Endodermal cell (in vitro differentiated cells): ENCODE measurements at regions not wholly inside any gene's neighbourhood (a gene's known extent, or its start where the extent isn't known, plus 50 kb on each side); places are given as distances from the start of the nearest gene placed in this dataset.

Source experiments
- DNase-seq: peaks from one replicate; pipeline ENCODE4 v3.0.0-alpha.2; 2017
- H3K27ac ChIP-seq: 2 replicates; pipeline ENCODE4 v1.5.1; 2013; ENCODE audit warnings: mild to moderate bottlenecking, low read depth, low read length, moderate library complexity
- H3K27me3 ChIP-seq: 2 replicates; pipeline ENCODE4 v1.6.1; 2013; ENCODE audit warnings: mild to moderate bottlenecking, low read length, moderate library complexity; ENCODE audit not compliant: insufficient read depth, control insufficient read depth, poor library complexity, severe bottlenecking
- H3K36me3 ChIP-seq: 2 replicates; pipeline ENCODE4 v1.7.0; 2013; ENCODE audit warnings: mild to moderate bottlenecking, low read length, moderate library complexity; ENCODE audit not compliant: control insufficient read depth, insufficient read depth
- H3K4me1 ChIP-seq: one replicate; pipeline ENCODE4 v1.7.0; 2013; ENCODE audit warnings: low read length; ENCODE audit not compliant: control insufficient read depth, insufficient read depth
- H3K4me3 ChIP-seq: 2 replicates; pipeline ENCODE4 v1.5.1; 2013; ENCODE audit warnings: mild to moderate bottlenecking, low read length, moderate library complexity
- H3K9ac ChIP-seq: 2 replicates; pipeline ENCODE4 v1.6.1; 2013; ENCODE audit warnings: mild to moderate bottlenecking, low read length, moderate library complexity; ENCODE audit not compliant: poor library complexity, severe bottlenecking; ENCODE audit errors: extremely low read depth
- H3K9me3 ChIP-seq: 2 replicates; pipeline ENCODE4 v1.6.1; 2013; ENCODE audit warnings: mild to moderate bottlenecking, low read length, moderate library complexity; ENCODE audit not compliant: control insufficient read depth
- H3K27ac Mint-ChIP-seq: 2 replicates; pipeline ENCODE4 v1.8.0; 2020; ENCODE audit warnings: mixed read lengths
- H3K27me3 Mint-ChIP-seq: 2 replicates; pipeline ENCODE4 v1.8.0; 2021; ENCODE audit warnings: mild to moderate bottlenecking, mixed read lengths; ENCODE audit not compliant: insufficient read depth
- H3K36me3 Mint-ChIP-seq: 2 replicates; pipeline ENCODE4 v1.8.0; 2020; ENCODE audit warnings: low read depth, mixed read lengths
- H3K4me1 Mint-ChIP-seq: 2 replicates; pipeline ENCODE4 v1.8.0; 2020; ENCODE audit warnings: mixed read lengths
- H3K4me3 Mint-ChIP-seq: 2 replicates; pipeline ENCODE4 v1.8.0; 2020; ENCODE audit warnings: mild to moderate bottlenecking, moderate library complexity, mixed read lengths
- H3K9me3 Mint-ChIP-seq: 2 replicates; pipeline ENCODE4 v1.8.0; 2020; ENCODE audit warnings: mild to moderate bottlenecking, mixed read lengths
- CTCF ChIP-seq: fragments of 200-600 bp; sonication (generic); conservative IDR thresholded peaks from 2 replicates; pipeline ENCODE4 v1.5.0; 2021; ENCODE audit warnings: antibody characterized with exemption, mild to moderate bottlenecking
- WGBS, 2 experiments: methylation state at CpG; one replicate each; pipeline versions ENCODE4 v1.1.5 to v1.1.7; 2013; ENCODE audit warnings: missing lambda C conversion rate in 2 of 2, mixed read lengths in 1 of 2; ENCODE audit not compliant: insufficient coverage in 1 of 2, insufficient read length in 1 of 2; 5-methylcytosine and 5-hydroxymethylcytosine counted together

GRCh38 chr6:74289884-74290283 lies 593.9 kb downstream of the CD109 start:
- H3K4me1 ChIP-seq = peaks cover 4% of the 10 kb centered on the region
- Mint-ChIP-seq H3K4me3 (no peak overlapping the region), H3K27ac (no peak overlapping the region), H3K9me3 (peaks cover 18% of the 10 kb centered on the region), H3K4me1 (peaks cover 9% of the 10 kb centered on the region), H3K27me3 (no peaks in the 10 kb centered on the region), H3K36me3 (no peaks in the 10 kb centered on the region)
- H3K9me3 ChIP-seq = no peaks in the 10 kb centered on the region
- H3K9ac ChIP-seq = no peak overlapping the region
- DNase-seq = no peak
- H3K27me3 ChIP-seq = no peaks in the 10 kb centered on the region
- 98% methylated on average over 3 of the region's 3 CpGs; no CpG with 5 or more reads in 1 of the 2 experiments for WGBS, 2 experiments
- no peaks in the 10 kb centered on the region for H3K36me3 ChIP-seq
- no peak overlapping the region for H3K27ac ChIP-seq
- TF ChIP-seq CTCF = no peak
- no peak overlapping the region for H3K4me3 ChIP-seq

- no peaks in the 10 kb centered on the region for H3K36me3 ChIP-seq
- H3K4me3 Mint-ChIP-seq = no peak overlapping the region
- WGBS, 2 experiments = 90% methylated on average over 3 of the region's 3 CpGs; no CpG with 5 or more reads in 1 of the 2 experiments
- no peaks in the 10 kb centered on the region for H3K27me3 ChIP-seq
- H3K4me1 ChIP-seq = peaks cover 4% of the 10 kb centered on the region
- no peaks in the 10 kb centered on the region for H3K36me3 Mint-ChIP-seq
- H3K27ac Mint-ChIP-seq = no peak overlapping the region
- H3K9me3 ChIP-seq = no peaks in the 10 kb centered on the region
- no peak for TF ChIP-seq CTCF
- H3K9ac ChIP-seq = no peak overlapping the region
- H3K4me1 Mint-ChIP-seq = peaks cover 16% of the 10 kb centered on the region
- no peak for DNase-seq
- H3K27ac ChIP-seq = no peak overlapping the region
- no peak overlapping the region for H3K4me3 ChIP-seq
- H3K27me3 Mint-ChIP-seq = no peaks in the 10 kb centered on the region
- H3K9me3 Mint-ChIP-seq = peaks cover 18% of the 10 kb centered on the region
Observed at GRCh38 chr6:74287932-74288331, 591.9 kb downstream of the CD109 start.

- DNase-seq = no peak
- H3K4me1 ChIP-seq = peaks cover 4% of the 10 kb centered on the region
- H3K27me3 ChIP-seq = no peaks in the 10 kb centered on the region
- no peak for TF ChIP-seq CTCF
- no peaks in the 10 kb centered on the region for H3K36me3 ChIP-seq
- H3K27ac ChIP-seq = no peak overlapping the region
- Mint-ChIP-seq H3K27ac (no peak overlapping the region), H3K36me3 (no peaks in the 10 kb centered on the region), H3K4me1 (peaks cover 18% of the 10 kb centered on the region), H3K27me3 (no peaks in the 10 kb centered on the region), H3K4me3 (no peak overlapping the region), H3K9me3 (peaks cover 14% of the 10 kb centered on the region)
- no peak overlapping the region for H3K9ac ChIP-seq
- 96% methylated on average over 2 of the region's 2 CpGs; no CpG with 5 or more reads in 1 of the 2 experiments for WGBS, 2 experiments
- no peak overlapping the region for H3K4me3 ChIP-seq
- no peaks in the 10 kb centered on the region for H3K9me3 ChIP-seq
Observed at GRCh38 chr6:74287441-74287840, 591.4 kb downstream of the CD109 start.
